GM19240 (cell line): ENCODE measurements at regions not wholly inside any gene's neighbourhood (a gene's known extent, or its start where the extent isn't known, plus 50 kb on each side); places are given as distances from the start of the nearest gene placed in this dataset.
"Not testable (repeated sequence)": the region's sequence is repeated elsewhere in the genome, so short reads cannot be mapped to it uniquely, and the experiment has no call there.

ENCODE experiments used
- DNase-seq: peaks from one replicate; pipeline ENCODE4 v3.0.0; 2011; ENCODE audit warnings: low spot score; ENCODE audit not compliant: insufficient read length

DNA sequence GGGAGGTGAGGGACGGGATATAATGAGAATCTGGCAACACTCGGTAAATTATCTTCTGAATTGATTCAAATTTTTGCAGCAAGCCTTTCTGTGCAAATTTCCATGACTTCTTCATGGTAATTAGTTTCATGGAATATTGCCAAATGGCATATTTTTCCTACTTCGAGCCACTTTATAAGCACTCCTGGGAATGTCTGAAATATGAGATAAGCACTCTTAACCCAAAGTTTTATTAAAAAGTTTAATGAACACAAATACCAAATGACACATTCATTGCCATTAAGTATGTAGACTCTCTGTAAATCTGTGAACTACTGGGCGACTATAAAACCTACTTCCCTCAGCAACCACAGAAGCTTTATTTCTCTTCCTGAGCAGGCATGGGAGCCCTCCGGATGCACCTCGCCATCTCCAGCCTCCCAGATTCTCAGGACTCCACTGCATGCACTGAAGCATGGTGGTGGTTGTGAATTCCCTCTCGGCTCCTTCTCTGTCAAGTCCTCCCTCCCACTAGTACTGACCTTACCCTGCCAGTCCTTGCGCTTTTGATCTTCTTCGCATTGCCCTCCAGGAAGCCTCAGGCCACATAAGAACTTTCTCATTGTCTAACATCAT, 154.4 kb upstream of the RPL34 start:
- no peak for DNase-seq

DNA sequence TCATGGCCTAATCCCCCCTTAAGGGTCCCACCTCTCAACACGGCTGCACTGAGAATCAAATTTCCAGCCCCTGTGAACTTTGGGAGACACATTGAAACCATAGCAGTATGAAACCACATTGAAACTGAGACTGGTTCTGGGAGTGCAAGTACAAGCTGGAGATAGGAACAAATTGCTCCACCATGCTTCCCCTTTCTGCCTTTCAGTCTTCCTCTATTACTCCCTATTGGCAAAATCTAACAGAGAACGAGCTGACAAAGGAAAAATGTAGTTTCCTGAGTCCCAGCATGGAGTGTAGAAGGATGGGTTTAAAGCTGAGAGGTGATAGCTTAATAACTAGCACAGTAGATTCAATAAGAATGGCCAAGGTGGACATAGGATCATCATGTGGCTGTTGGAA, 161.7 kb upstream of the RPL34 start:
- DNase-seq = no peak

DNA sequence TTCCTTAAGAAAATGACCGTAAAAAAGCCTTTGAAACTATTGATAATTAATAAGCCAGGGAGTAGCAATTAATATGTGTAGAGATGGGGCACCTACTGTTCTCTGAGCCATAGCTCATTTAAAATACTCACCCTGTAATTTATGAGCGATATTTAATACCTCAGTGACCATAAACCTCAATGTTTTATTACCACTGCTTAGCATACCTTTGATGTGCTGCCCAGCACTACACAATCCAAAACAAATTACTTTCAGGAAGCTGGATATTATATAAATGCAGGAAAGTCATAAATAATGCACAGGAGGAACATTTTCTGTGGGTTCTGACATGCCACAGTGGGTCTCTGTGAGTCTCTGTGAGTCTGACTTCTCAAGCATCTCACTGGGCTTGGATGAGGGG, 166.1 kb upstream of the RPL34 start:
- DNase-seq = no peak

DNA sequence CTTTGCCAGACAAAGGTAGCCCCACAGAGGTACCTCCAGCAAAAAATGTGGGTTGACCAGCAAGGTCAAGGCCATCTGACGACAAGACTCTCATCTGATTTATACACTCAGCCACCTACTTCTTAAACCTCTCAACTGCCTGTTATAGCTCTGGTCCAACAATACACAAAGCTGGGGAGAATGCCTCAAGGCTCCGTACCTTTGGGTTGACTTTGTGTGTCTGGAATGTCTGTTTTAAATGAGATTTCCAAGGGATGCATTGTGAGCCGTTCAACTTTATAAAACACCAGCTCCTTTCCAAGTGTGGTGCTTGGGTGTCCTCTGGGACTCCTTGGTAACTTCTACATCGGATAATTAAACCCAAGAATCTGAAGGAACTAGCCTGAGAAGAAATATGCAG, 167.0 kb upstream of the RPL34 start:
- DNase-seq = no peak

DNA sequence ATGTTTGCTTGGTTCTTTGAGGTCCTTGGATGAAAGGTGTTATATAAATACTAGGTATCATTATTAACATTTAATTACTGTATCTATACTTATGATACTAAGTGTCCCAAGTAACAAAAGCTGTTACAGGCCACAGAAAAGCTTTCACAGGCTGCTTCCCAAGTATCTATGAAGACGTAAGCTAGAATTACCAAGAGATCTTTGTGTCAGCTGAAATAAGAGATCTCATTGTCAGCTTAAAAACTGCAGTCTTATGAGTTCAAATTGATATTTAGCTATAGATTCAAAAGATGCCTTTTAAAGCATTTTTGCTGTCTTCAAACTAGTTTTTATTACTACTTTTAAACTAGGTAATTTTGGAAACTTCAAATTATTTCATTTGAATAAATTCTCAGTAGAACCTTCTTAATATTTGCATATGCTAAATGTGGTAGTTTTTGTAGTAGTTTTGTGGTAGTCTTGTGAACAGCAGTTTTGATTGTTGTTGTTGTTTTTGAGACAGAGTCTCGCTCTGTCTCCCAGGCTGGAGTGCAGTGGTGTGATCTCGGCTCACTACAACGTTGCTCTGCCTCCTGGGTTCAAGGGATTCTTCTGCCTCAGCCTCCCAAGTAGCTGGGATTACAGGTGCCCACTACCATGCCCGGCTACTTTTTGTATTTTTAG, 170.0 kb upstream of the RPL34 start:
- no peak for DNase-seq

DNA sequence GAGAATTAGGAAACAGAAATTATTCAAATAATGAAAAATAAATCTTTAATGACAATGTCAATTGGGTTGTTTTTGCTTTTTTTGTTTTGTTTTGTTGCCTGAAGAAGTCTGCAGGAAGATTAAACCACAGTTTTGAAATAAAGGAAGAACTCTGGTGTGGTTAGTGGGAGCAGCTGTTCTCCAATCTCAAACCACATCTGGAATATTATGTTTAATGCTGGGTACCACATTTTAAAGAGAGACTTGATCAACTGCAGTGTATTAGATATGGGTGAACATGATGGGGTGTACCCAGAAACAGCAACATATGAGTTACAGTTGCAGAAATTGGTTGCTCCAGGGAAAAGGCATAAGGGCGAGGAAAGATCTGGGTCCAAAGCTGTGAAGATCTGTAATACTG, 171.2 kb upstream of the RPL34 start:
- DNase-seq = no peak

DNA sequence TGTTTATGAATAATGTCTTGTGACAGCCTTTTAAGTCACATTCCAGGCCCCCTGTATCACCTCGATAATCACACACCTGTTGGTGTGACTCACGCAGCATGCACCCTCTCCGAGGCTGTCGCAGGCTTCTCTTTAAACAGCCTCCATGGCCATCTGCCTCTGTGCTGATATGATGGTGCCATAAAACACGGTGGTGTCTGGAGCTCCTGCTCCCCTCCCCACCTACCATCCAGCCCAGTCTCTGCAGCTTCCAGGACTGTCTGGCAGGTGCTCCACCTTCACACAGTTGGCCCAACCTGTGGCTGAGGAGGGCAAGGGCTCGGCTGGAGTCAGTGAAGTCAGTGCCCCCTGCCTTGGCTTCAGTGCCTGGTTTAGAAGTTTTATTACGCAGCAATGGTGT, 173.8 kb upstream of the RPL34 start:
- no peak for DNase-seq

DNA sequence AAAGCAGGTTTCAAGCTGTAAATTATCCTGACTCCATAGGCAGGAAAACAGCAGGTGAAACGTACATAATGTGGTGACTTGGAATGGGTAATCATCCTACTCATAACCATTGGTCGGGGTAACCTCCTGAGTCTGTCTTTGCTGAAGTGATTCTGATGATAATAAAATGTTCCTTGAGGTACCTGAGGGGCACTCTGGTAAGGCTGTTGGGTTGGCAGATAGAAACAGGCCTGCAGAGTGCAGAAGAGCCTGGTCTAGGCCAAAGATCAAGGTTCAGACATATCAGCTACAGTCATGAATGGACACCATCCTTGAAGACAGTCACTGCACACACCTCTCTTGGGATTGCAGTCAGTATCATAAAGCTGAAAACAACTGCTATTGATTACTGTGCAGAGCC, 174.7 kb upstream of the RPL34 start:
- DNase-seq = no peak

DNA sequence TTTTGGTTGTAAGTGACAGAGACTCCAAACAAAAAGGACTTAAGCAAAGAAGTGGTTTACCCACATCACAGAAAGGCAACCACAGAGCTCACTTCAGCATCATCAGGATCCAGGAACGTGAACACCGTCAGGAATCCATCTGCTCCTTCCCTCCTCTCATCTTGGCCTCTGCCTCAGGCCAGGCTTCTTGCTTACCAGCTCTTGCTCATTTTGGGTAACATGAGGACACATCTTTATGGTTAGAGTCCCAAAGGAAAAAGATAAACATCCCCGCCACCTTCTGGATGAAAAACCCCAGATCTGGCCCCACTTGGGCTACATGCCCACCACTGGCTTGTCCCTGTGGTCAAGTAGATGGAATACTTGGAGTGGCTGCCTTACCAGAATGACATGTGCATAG, 176.8 kb upstream of the RPL34 start:
- DNase-seq = no peak

DNA sequence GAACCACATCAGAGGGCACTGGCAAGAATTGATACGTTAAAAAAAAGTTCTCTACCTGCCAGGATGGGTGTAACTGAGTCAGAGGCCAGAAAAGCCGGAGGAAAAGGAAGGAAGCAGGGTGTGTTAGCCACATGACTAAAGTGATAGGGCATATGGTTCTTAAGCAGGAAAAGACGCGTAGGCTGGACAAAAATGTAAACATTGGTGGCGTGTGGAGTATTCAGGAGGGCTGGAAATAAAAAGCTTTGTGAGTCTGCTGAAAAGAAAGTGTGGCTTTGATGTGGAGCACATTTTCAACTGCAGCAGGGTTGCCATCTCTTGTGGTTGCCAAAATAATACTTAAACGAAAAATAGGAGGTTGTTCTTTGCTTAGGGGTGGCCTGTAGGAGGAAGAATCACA, 186.5 kb upstream of the RPL34 start:
- DNase-seq = no peak

DNA sequence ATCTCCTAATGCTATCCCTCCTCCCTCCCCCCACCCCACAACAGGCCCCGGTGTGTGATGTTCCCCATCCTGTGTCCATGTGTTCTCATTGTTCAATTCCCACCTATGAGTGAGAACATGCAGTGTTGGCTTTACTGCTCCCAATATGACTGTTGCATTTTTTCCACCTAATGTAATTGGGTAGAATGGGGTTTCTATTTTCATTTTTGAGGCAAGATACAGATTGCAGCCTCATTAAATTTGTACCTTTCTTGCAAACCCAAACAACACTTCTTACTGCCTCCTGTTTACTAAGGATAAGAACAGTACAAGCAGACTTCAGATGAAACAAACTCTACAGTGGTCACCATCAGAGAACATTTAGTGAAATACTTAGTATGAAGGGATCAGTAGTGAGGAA, 187.0 kb upstream of the RPL34 start:
- not testable (repeated sequence) for DNase-seq

DNA sequence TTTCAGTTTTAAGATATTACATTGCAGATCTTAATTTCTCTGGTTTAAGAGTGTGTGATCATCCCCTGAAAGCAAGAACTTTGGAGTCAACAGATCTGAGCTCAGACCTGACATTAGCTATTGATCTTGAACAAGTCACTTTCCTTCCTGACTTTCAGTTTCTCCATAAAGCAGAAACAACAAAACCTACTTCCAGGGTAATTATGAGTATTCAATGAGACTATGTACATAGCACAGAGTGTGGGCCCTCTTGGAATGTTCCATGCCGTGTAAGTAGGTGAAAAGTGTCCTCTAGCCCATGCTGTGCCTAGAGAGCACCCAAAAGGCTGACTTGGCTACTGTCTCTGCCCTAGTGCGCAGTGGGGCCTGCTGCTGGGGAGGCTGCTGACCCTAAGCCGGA, 188.0 kb upstream of the RPL34 start:
- DNase-seq = no peak

DNA sequence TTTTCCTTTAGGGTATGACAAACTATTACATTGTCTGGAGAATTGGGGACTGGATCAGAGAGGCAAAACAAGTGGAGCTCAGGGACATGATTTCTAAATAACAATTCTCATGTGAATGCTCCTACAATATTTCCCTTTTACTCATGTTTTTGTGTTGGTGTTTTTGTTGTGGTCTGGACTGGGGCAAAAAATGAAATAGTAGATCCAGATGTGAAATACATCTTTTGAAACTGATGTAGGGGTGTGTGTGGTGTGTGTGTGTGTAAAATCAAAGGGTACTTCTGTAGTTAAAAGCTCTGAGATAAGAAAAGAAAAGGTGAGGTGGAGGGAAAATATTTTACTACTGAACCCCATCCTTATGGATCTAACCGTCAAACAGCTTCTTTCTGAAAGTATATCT, 188.4 kb upstream of the RPL34 start:
- no peak for DNase-seq

DNA sequence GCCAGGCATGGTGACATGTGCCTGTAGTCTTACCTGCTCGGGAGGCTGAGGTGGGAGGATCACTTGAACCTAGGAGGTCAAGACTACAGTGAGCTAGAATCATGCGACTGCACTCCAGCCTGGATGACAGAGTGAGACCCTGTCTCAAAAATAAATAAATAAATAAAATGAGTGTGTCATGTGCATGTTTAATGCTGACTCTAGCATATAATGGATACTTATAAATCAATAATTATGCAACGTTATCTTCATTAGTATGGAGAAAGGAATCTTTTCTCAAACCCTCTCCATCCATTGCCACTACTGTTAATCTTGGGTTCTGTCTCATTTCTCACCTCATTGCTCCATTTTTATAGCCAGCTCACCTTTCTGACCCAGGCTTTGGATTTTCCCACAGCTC, 189.5 kb upstream of the RPL34 start:
- DNase-seq = no peak

DNA sequence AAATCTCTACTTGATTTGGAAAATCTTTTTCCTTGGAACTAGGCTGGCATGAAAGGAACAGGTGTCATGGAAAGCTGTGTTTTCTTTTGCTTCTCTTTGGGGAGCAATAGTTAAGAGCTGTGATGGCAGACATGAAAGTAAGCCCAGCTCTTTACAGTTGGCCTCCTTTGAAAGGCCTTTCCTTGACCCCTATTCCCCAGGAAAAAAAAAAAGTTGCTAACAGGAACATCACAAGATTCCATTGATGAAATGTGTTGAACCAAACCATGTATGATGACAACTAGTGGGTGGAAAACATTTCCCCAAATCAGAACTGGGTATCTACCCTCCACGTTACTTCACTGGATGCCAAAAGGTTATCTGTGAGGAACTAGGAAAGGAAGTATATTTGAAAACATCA, 190.7 kb upstream of the RPL34 start:
- DNase-seq = no peak

DNA sequence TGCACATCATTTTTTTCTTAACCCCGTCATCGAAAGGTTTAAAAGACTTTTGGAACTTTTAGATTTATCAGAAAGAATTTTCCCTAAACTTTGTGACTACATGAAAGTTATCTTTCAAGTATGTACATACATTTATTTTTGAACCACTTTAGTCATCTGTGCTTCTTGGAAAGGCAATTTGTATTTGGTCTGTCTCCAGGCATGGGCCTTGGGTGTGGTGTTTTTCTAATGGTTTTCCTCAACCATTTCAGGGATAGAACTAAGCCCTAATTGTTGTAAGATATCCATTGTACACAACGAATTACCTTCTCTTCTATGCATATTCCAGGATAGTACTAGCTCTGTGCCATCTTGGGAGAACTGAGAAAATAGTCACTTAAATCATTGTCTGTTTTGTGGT, 191.5 kb upstream of the RPL34 start:
- no peak for DNase-seq

DNA sequence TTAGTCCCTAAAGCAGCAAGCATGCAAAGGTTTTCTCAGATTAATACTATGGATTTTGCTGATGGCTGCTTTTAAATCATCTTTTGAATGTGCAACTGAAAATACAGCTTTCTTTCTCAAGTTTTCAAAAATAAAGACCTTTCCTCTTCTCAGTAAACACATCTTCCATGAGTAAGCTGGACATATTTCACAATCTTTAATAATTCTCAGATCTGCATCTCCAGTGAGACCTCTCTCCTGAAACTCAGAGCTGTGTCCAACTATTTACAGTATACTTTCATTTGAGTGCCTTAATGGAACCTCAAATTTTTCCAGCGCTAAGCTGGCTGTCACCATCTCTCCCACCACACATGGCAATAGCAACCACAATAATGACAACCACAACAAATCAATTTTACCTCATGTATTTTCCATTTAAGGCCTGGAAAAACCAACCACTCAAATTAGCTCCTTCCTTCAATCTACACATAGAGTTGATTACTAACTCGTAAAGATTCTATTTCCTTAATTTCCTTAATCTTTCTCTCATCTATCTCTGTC, 192.4 kb upstream of the RPL34 start:
- DNase-seq = no peak

DNA sequence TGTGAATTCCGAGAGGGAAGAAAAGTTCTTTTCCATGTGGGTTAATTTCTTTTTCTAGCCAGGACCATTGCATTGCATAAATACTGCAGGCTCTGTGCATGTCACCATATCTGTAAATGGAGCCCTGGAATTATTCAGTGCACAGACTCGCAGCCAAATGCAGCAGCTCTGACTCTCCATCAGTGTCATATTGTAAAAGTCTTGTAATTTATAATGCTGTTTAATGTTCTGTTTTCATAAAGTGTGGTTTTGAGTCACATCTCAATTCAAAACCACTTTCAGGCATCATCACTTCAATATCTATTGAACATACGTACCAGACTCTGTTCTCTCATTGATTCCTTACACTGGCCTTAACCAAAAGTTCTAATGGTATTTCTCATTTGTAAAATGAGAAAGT, 193.9 kb upstream of the RPL34 start:
- no peak for DNase-seq

DNA sequence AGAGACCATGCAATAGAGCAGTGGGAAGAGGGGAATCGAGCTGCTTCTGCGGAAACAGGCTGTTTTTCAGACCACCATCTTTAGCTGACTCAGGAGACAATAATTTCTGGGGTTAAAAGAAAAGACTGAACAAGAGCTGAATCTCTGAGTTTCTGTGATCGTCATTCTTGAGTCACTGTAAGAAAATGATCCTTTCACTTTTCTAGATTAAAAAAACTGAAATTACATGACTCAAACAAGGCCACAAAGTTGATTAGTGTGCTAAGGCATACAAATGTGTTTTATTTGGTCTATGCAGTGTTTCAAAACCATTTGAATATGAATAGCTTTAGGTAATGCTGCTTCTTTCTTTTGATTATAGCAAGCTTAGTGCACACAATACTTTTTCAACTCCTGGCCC, 194.4 kb upstream of the RPL34 start:
- DNase-seq = no peak

DNA sequence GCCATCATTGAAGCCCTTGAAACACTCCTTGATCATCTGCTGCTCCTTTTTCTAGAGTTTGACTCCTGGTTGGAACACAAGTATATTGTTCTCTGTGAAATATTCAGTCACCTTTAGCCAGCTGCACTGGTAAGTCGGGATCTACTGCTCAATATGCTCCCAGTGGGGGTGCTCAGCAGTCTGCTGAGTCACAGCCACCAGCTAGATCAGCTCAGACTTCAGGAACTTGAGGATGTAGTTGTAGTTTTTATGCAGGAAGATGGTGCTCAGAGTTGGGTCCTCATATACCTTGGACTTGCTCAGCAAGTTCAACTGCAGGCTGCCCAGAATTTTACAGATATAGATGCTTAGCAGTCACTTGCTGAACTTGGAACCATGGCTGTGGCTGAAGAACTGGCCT, 202.5 kb upstream of the RPL34 start:
- no peak for DNase-seq

DNA sequence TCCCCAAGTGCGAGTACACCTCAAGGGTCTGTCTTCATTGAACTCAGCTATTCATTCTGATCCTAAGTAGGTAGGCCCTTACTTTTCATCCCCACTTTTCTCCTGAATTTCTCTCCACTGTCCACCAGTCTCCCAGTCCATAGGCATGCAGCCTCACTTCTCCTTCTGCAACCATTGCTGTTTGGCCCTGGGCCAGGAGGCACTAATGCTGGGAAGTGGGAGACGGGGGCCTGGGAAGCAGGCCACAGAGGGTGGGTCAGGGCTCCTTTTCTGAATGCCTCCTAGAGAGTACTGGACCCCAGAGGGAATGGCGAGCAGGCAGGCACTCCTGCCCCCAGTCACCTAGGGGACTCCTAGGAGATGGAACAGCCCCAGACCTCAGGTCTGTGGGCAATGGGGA, 203.5 kb upstream of the RPL34 start:
- no peak for DNase-seq

DNA sequence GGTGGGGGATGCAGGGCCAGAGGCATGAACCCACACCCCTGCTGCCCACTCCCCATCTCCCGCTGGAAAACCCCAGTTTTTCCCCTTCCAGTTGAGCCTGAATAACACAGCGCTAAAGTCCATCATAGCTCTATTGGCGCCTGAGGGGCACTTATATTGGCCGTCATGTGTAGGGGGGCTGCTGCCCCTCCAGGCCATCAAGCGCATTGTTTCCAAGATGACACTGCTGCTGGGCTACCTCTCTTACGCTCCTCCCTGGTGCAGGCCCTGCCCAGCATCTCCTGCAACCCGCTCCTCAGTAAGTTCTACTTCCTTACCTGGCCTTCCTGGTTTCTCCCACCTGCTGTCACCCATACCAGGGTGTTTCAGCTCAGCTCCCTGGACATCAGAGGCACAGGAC, 205.0 kb upstream of the RPL34 start:
- no peak for DNase-seq

DNA sequence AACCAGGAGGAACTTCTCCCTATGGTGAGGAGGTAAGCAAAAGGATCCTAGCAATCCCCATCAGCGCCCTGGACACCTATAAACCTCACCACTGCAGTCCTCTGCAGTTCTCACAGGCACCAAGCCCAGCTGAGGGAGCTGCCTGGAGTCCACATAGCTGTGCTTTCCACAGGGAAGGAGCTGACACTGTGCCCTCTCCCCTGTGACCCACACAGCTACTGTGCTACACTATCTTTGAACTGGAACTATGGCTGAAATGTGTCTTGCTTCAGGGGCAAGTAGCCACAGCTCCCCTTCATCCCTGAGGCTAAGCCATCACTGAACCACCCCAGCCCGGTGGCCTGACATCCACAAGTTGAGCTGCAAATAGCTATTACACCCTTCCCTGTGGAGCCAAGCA, 208.5 kb upstream of the RPL34 start:
- no peak for DNase-seq
